GM10248 (cell line): ENCODE measurements at regions not wholly inside any gene's neighbourhood (a gene's known extent, or its start where the extent isn't known, plus 50 kb on each side); places are given as distances from the start of the nearest gene placed in this dataset.
"Not testable (repeated sequence)": the region's sequence is repeated elsewhere in the genome, so short reads cannot be mapped to it uniquely, and the experiment has no call there.

Experiments
- CTCF ChIA-PET: fragments of 300-600 bp; sonication (Branson Sonifier 250); formaldehyde crosslinking; extraction: SDS; loops from one replicate; lab custom pipeline; 2021; ENCODE audit warnings: antibody characterized with exemption; lab: Yijun Ruan, JAX
- POLR2A ChIA-PET: fragments of 350-650 bp; sonication (Branson Sonifier 250); formaldehyde crosslinking; extraction: SDS; loops from one replicate; lab custom pipeline; 2020; ENCODE audit warnings: antibody characterized with exemption; lab: Yijun Ruan, JAX
- DNase-seq: peaks from one replicate; pipeline ENCODE4 v3.0.0; 2012; ENCODE audit errors: extremely low spot score
- CTCF ChIP-seq: IDR thresholded peaks from 2 replicates; pipeline ENCODE4 v1.5.1; 2012; ENCODE audit warnings: mild to moderate bottlenecking, low read depth; ENCODE audit errors: extremely low read depth, missing control alignments, control extremely low read depth

GRCh38 chr2:88396209-88396608 lies 56.3 kb downstream of the FOXI3 start:
- CTCF ChIA-PET: no interaction called here

GRCh38 chr2:88377641-88377991 lies 74.9 kb downstream of the FOXI3 start:
- POLR2A ChIA-PET: no interaction called here

More at GRCh38 chr2:88396209-88396608, 56.3 kb downstream of the FOXI3 start:
- no peak for TF ChIP-seq CTCF
- no peak for DNase-seq
- POLR2A ChIA-PET: no interaction called here

GRCh38 chr2:88372042-88372441 lies 80.5 kb downstream of the FOXI3 start:
- DNase-seq: no peak
- POLR2A ChIA-PET: no interaction called here
- TF ChIP-seq CTCF: no peak
- CTCF ChIA-PET: no interaction called here

More at GRCh38 chr2:88377641-88377991, 74.9 kb downstream of the FOXI3 start:
- no peak for TF ChIP-seq CTCF
- CTCF ChIA-PET: interaction anchor here (1.4 kb wide), 1 partner anchor 26 kb away, joined by 3 read pairs; no protein-coding TSS in a partner anchor
- DNase-seq: no peak

- DNase-seq, POLR2A ChIA-PET: not testable (repeated sequence)
- CTCF ChIA-PET: interaction anchor here (1.5 to 2.4 kb wide), 2 partner anchors 9 to 14 kb away, joined by 5 to 10 read pairs; no protein-coding TSS in a partner anchor
Measured at GRCh38 chr2:88365408-88365807, 87.1 kb downstream of the FOXI3 start.

- POLR2A ChIA-PET: no interaction called here
- DNase-seq: no peak
- CTCF ChIA-PET: no interaction called here
- TF ChIP-seq CTCF: no peak
Measured at GRCh38 chr2:88355486-88355885, 97.0 kb downstream of the FOXI3 start.

- CTCF ChIA-PET: interaction anchor here (1.1 to 1.7 kb wide), 9 partner anchors 8 to 320 kb away, joined by 3 to 7 read pairs (median 5); no protein-coding TSS in a partner anchor
- POLR2A ChIA-PET: no interaction called here
- TF ChIP-seq CTCF: no peak
- DNase-seq: no peak
Measured at GRCh38 chr2:88351249-88351601, 101.3 kb downstream of the FOXI3 start.

GRCh38 chr2:88350331-88351248 lies 101.9 kb downstream of the FOXI3 start:
- DNase-seq: peak; percentile 77
- POLR2A ChIA-PET: no interaction called here
- CTCF ChIA-PET: interaction anchor here (1.1 to 1.7 kb wide), 10 partner anchors 9 to 321 kb away, joined by 3 to 7 read pairs (median 5); no protein-coding TSS in a partner anchor
- peak; percentile 50 for TF ChIP-seq CTCF
